OCI-LY1 (cell line): ENCODE measurements at regions not wholly inside any gene's neighbourhood (a gene's known extent, or its start where the extent isn't known, plus 50 kb on each side); places are given as distances from the start of the nearest gene placed in this dataset.

ENCODE experiments used
- H2AFZ ChIP-seq: fragments of 200-600 bp; sonication (generic), shearing (Covaris generic); 2 replicates; pipeline ENCODE4 v1.6.0; 2014; ENCODE audit warnings: antibody characterized with exemption, mild to moderate bottlenecking, low read length
- H3F3A ChIP-seq: fragments of 200-600 bp; sonication (generic), shearing (Covaris generic); 2 replicates; pipeline ENCODE4 v1.6.0; 2014; ENCODE audit warnings: mild to moderate bottlenecking, antibody characterized with exemption, low read length, moderate library complexity; ENCODE audit not compliant: insufficient read depth
- H3K27ac ChIP-seq: fragments of 200-600 bp; sonication (generic); 2 replicates; pipeline ENCODE4 v1.5.1; 2014; ENCODE audit warnings: low read length, mixed run types, mild to moderate bottlenecking, low read depth; ENCODE audit not compliant: poor library complexity, severe bottlenecking
- H3K27me3 ChIP-seq: fragments of 200-600 bp; sonication (generic); 2 replicates; pipeline ENCODE4 v1.6.0; 2014; ENCODE audit warnings: antibody characterized with exemption, mild to moderate bottlenecking, low read length, moderate library complexity; ENCODE audit not compliant: insufficient read depth
- H3K36me3 ChIP-seq: fragments of 200-600 bp; sonication (generic); 2 replicates; pipeline ENCODE4 v1.6.1; 2014; ENCODE audit warnings: mild to moderate bottlenecking, antibody characterized with exemption, low read length, moderate library complexity, mixed read lengths; ENCODE audit not compliant: insufficient read depth
- H3K4me1 ChIP-seq: fragments of 200-600 bp; sonication (generic); 2 replicates; pipeline ENCODE4 v1.5.1; 2014; ENCODE audit warnings: mild to moderate bottlenecking, low read length, moderate library complexity; ENCODE audit not compliant: insufficient read depth, severe bottlenecking
- H3K4me2 ChIP-seq: fragments of 200-600 bp; sonication (generic), shearing (Covaris generic); 2 replicates; pipeline ENCODE4 v1.6.1; 2014; ENCODE audit warnings: low read length
- H3K4me3 ChIP-seq: fragments of 200-600 bp; sonication (generic); 2 replicates; pipeline ENCODE4 v1.5.1; 2014; ENCODE audit warnings: low read length, low read depth, mild to moderate bottlenecking, mixed read lengths; ENCODE audit not compliant: poor library complexity, severe bottlenecking
- H3K79me2 ChIP-seq: fragments of 200-600 bp; shearing (Covaris generic); 2 replicates; pipeline ENCODE4 v1.6.1; 2016; ENCODE audit warnings: mixed run types, low read length, mixed read lengths; ENCODE audit not compliant: insufficient read depth
- H3K9ac ChIP-seq: fragments of 200-600 bp; sonication (generic), shearing (Covaris generic); 2 replicates; pipeline ENCODE4 v1.6.1; 2014; ENCODE audit warnings: mild to moderate bottlenecking, low read length, mixed read lengths
- H3K9me2 ChIP-seq: fragments of 200-600 bp; sonication (generic), shearing (Covaris generic); 2 replicates; pipeline ENCODE4 v1.6.1; 2014; ENCODE audit warnings: low read depth, mild to moderate bottlenecking, low read length, mixed read lengths
- H3K9me3 ChIP-seq: fragments of 200-600 bp; shearing (Covaris generic); 2 replicates; pipeline ENCODE4 v1.6.1; 2014; ENCODE audit warnings: low read length, mixed read lengths
- H4K20me1 ChIP-seq: fragments of 200-600 bp; sonication (generic), shearing (Covaris generic); 2 replicates; pipeline ENCODE4 v1.6.0; 2016; ENCODE audit warnings: mild to moderate bottlenecking, low read length; ENCODE audit not compliant: insufficient read depth
- EZH2 ChIP-seq: fragments of 200-600 bp; sonication (generic), shearing (Covaris generic); IDR thresholded peaks from 2 replicates; pipeline ENCODE4 v1.8.0; 2017; ENCODE audit warnings: borderline replicate concordance, mixed run types, mild to moderate bottlenecking, antibody characterized with exemption, low read length, moderate library complexity, mixed read lengths
- TF ChIP-seq, protein P1 (sequence below): fragments of 200-600 bp; sonication (generic), shearing (Covaris generic); IDR thresholded peaks from 2 replicates; pipeline ENCODE4 v1.5.1; 2017; ENCODE audit warnings: mild to moderate bottlenecking, antibody characterized with exemption, low read length, moderate library complexity, mixed read lengths

DNA sequence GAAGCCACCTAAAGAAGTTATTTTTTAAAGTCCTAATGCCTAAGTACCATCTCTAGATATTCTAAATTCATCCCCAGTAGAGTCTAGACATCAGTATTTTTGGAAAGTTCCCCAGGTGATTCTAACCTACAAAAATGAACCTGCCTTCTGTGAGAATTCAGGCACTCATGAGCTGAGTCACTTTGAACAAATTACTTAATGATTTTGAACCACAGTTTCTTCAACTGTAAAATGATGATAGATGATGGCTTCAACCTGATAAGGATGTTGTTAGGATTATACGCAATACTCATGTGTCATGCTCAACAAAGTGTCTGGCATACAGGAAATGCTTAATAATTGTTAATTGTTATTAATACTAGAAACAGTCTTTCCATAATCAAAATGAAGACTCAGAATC lies 82.8 kb upstream of the OR5AK2 start:
- H3K36me3 ChIP-seq: no peaks in the 10 kb centered on the region
- H3K27ac ChIP-seq: no peak overlapping the region
- no peak overlapping the region for H3K9ac ChIP-seq
- no peaks in the 10 kb centered on the region for H3K4me1 ChIP-seq
- no peaks in the 10 kb centered on the region for H3K79me2 ChIP-seq
- TF ChIP-seq, protein P1, sequence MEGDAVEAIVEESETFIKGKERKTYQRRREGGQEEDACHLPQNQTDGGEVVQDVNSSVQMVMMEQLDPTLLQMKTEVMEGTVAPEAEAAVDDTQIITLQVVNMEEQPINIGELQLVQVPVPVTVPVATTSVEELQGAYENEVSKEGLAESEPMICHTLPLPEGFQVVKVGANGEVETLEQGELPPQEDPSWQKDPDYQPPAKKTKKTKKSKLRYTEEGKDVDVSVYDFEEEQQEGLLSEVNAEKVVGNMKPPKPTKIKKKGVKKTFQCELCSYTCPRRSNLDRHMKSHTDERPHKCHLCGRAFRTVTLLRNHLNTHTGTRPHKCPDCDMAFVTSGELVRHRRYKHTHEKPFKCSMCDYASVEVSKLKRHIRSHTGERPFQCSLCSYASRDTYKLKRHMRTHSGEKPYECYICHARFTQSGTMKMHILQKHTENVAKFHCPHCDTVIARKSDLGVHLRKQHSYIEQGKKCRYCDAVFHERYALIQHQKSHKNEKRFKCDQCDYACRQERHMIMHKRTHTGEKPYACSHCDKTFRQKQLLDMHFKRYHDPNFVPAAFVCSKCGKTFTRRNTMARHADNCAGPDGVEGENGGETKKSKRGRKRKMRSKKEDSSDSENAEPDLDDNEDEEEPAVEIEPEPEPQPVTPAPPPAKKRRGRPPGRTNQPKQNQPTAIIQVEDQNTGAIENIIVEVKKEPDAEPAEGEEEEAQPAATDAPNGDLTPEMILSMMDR: no peak
- no peak for TF ChIP-seq EZH2
- H3K9me2 ChIP-seq: no peaks in the 10 kb centered on the region
- no peak overlapping the region for H3K4me3 ChIP-seq
- no peaks in the 10 kb centered on the region for H4K20me1 ChIP-seq
- H3K27me3 ChIP-seq: no peaks in the 10 kb centered on the region
- no peak overlapping the region for H2AFZ ChIP-seq
- H3F3A ChIP-seq: no peaks in the 10 kb centered on the region
- no peak overlapping the region for H3K4me2 ChIP-seq
- H3K9me3 ChIP-seq: no peaks in the 10 kb centered on the region

DNA sequence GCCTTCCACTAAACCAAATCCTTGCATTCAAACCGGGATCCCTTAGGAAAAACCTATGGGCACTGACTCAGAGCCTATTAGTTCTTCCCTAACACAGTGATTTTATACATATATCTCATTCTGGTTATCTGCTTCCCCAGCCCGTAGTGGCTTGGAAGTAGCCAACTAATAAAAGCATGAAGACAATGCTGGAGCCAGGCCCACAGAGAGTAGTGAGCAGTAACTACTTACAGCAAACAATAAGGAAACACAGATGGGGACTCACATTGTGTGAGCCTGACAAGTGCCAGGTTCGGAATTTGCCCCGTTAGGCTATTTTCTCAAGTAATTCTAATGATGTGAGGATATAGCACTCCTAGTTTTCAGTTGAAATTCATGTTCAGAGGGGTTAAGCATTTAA lies 83.3 kb upstream of the OR5AK2 start:
- Histone ChIP-seq H3K9me3 (no peaks in the 10 kb centered on the region), H3K79me2 (no peaks in the 10 kb centered on the region), H3K27me3 (no peaks in the 10 kb centered on the region), H3K4me3 (no peak overlapping the region), H3K27ac (no peak overlapping the region), H3K9me2 (no peaks in the 10 kb centered on the region), H3K4me1 (no peaks in the 10 kb centered on the region), H3K9ac (no peak overlapping the region), H3K4me2 (no peak overlapping the region), H2AFZ (no peak overlapping the region), H3F3A (no peaks in the 10 kb centered on the region), H4K20me1 (no peaks in the 10 kb centered on the region), H3K36me3 (no peaks in the 10 kb centered on the region)
- TF ChIP-seq EZH2: no peak
- TF ChIP-seq, protein P1: no peak

DNA sequence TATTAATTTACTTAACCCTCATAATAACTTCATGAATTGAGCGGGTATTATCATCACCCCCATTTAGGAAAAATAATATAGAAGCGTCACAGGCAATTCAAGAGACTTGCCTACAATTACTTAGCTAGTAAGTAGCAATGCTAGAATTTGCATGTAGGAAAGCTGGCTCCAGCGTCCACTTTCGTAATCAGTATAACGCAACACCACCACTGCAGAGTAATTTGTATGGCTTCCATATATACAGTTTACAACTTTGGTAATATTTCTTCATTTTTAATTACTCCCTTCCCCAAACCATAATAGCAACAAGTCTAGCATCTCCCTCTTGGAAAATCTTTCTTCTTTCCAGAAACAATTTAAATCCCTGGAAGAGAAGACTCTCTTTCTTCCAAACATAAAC lies 89.9 kb upstream of the OR5AK2 start:
- H3K9me2 ChIP-seq: no peaks in the 10 kb centered on the region
- H4K20me1 ChIP-seq: no peaks in the 10 kb centered on the region
- no peak overlapping the region for H2AFZ ChIP-seq
- no peak overlapping the region for H3K4me3 ChIP-seq
- no peak overlapping the region for H3K9ac ChIP-seq
- H3K27ac ChIP-seq: no peak overlapping the region
- no peak overlapping the region for H3K4me2 ChIP-seq
- no peak for TF ChIP-seq EZH2
- H3K4me1 ChIP-seq: no peaks in the 10 kb centered on the region
- no peaks in the 10 kb centered on the region for H3K9me3 ChIP-seq
- no peaks in the 10 kb centered on the region for H3K27me3 ChIP-seq
- H3F3A ChIP-seq: no peaks in the 10 kb centered on the region
- no peaks in the 10 kb centered on the region for H3K79me2 ChIP-seq
- no peaks in the 10 kb centered on the region for H3K36me3 ChIP-seq

- TF ChIP-seq EZH2: no peak
- TF ChIP-seq, protein P1: no peak
- H3K4me2 ChIP-seq: no peak overlapping the region
These were observed 98.0 kb upstream of the OR5AK2 start for GRCh38 chr11:56890584-56891305.

More at GRCh38 chr11:56890584-56891305, 98.0 kb upstream of the OR5AK2 start:
- Histone ChIP-seq H3K9ac (no peak overlapping the region), H3F3A (no peaks in the 10 kb centered on the region), H3K9me3 (no peaks in the 10 kb centered on the region), H3K27ac (no peak overlapping the region), H3K9me2 (no peaks in the 10 kb centered on the region), H4K20me1 (no peaks in the 10 kb centered on the region), H3K79me2 (no peaks in the 10 kb centered on the region), H3K4me3 (no peak overlapping the region), H2AFZ (no peak overlapping the region), H3K4me1 (no peaks in the 10 kb centered on the region), H3K36me3 (no peaks in the 10 kb centered on the region), H3K27me3 (no peaks in the 10 kb centered on the region)
